AG20443 (cell line): ENCODE measurements at regions not wholly inside any gene's neighbourhood (a gene's known extent, or its start where the extent isn't known, plus 50 kb on each side); places are given as distances from the start of the nearest gene placed in this dataset.
"Not testable (repeated sequence)": the region's sequence is repeated elsewhere in the genome, so short reads cannot be mapped to it uniquely, and the experiment has no call there.

Source experiments
- DNase-seq: peaks from one replicate; pipeline ENCODE4 v3.0.0; 2012; ENCODE audit warnings: low spot score, mixed read lengths

GRCh38 chr12:84136862-84137367 lies 775.7 kb downstream of the SLC6A15 start:
- DNase-seq: no peak

GRCh38 chr12:84135586-84136279 lies 776.9 kb downstream of the SLC6A15 start:
- DNase-seq: no peak

- DNase-seq: no peak
Observed at GRCh38 chr12:84134797-84135366, 777.7 kb downstream of the SLC6A15 start.

- DNase-seq: peak; percentile 9
Observed at GRCh38 chr12:84131076-84131475, 781.5 kb downstream of the SLC6A15 start.

GRCh38 chr12:84128117-84128991 lies 784.2 kb downstream of the SLC6A15 start:
- no peak for DNase-seq

- DNase-seq: no peak
Observed at GRCh38 chr12:84124211-84124610, 788.4 kb downstream of the SLC6A15 start.

- no peak for DNase-seq
Observed at GRCh38 chr12:84117190-84117589, 795.4 kb downstream of the SLC6A15 start.

GRCh38 chr12:84113666-84114065 lies 798.9 kb downstream of the SLC6A15 start:
- no peak for DNase-seq

GRCh38 chr12:84103886-84104285 lies 808.7 kb downstream of the SLC6A15 start:
- not testable (repeated sequence) for DNase-seq

GRCh38 chr12:84101963-84102362 lies 810.6 kb downstream of the SLC6A15 start:
- not testable (repeated sequence) for DNase-seq

- not testable (repeated sequence) for DNase-seq
Observed at GRCh38 chr12:84099591-84099990, 813.0 kb downstream of the SLC6A15 start.

- DNase-seq: no peak
Observed at GRCh38 chr12:84091651-84092050, 820.9 kb downstream of the SLC6A15 start.

GRCh38 chr12:84089356-84089755 lies 823.2 kb downstream of the SLC6A15 start:
- DNase-seq: no peak

- no peak for DNase-seq
Observed at GRCh38 chr12:84085046-84085445, 827.6 kb downstream of the SLC6A15 start.

- no peak for DNase-seq
Observed at GRCh38 chr12:84079626-84080025, 833.0 kb downstream of the SLC6A15 start.

- DNase-seq: no peak
Observed at GRCh38 chr12:84077679-84078078, 834.9 kb downstream of the SLC6A15 start.

- no peak for DNase-seq
Observed at GRCh38 chr12:84075991-84076390, 836.6 kb downstream of the SLC6A15 start.

GRCh38 chr12:84073401-84073800 lies 839.2 kb downstream of the SLC6A15 start:
- no peak for DNase-seq

GRCh38 chr12:84072961-84073360 lies 839.6 kb downstream of the SLC6A15 start:
- no peak for DNase-seq

- DNase-seq: peak; percentile 84
Observed at GRCh38 chr12:84070292-84070691, 842.3 kb downstream of the SLC6A15 start.

- peak; percentile 15 for DNase-seq
Observed at GRCh38 chr12:84069699-84070098, 842.9 kb downstream of the SLC6A15 start.

GRCh38 chr12:84069198-84069597 lies 843.4 kb downstream of the SLC6A15 start:
- no peak for DNase-seq

- DNase-seq: no peak
Observed at GRCh38 chr12:84058136-84058535, 854.5 kb downstream of the SLC6A15 start.
